ENCODE measurements at regions not wholly inside any gene's neighbourhood (a gene's known extent, or its start where the extent isn't known, plus 50 kb on each side); places are given as distances from the start of the nearest gene placed in this dataset.

GRCh38 chr12:47481041-47481440 is 224.8 kb downstream of the RPAP3 start:
- no peak overlapping the region for H2AFZ ChIP-seq (ENCODE audit: low read length)
- no peaks in the 10 kb centered on the region for H3K79me2 ChIP-seq (ENCODE audit: insufficient read depth, low read length)
- DNase-seq (ENCODE audit: low spot score) (no peak), FAIRE-seq (no peak), ATAC-seq (no peak)
- POLR2A ChIA-PET: no interaction called here
- in situ Hi-C loops (cut with HindIII; ENCODE audit: extremely low pct_ligation_motif_present, low pct_unique_long_range_greater_than_20kb) (no loop called here), intact Hi-C loops (cut with micrococcal nuclease; ENCODE audit: unreplicated experiment) (no loop called here)
- CTCF ChIA-PET (ENCODE audit: low intra/inter-chr PET ratio, low total read pairs): no interaction called here
- no peaks in the 10 kb centered on the region for H3K36me3 ChIP-seq (replicated peaks in 1 of 2; ENCODE audit: control insufficient read depth in 1 of 2, insufficient read depth in 2 of 2, low read length in 2 of 2)
- 21% methylated on average over 2 of the region's 2 CpGs for WGBS (ENCODE audit: low lambda C conversion rate)
- no TSS peak for BruUV-seq (replicated peaks)
- no peak overlapping the region for H3K27ac ChIP-seq (ENCODE audit: extremely low read length, insufficient read depth, low read length)
- no peak overlapping the region for H3K4me3 ChIP-seq (replicated peaks in 1 of 3; ENCODE audit: insufficient read depth in 1 of 3, low read depth in 2 of 3, low read length in 3 of 3)
- H3K4me2 ChIP-seq (ENCODE audit: low read depth, low read length): no peak overlapping the region
- H3K4me1 ChIP-seq (ENCODE audit: insufficient read depth, low read length): no peaks in the 10 kb centered on the region
- H3K9ac ChIP-seq (ENCODE audit: insufficient read depth, low read depth, low read length): no peak overlapping the region
- H3K9me3 ChIP-seq (ENCODE audit: low read length): peaks cover 13% of the 10 kb centered on the region
- no peaks in the 10 kb centered on the region for H3K27me3 ChIP-seq (ENCODE audit: control insufficient read depth in 1 of 2, insufficient read depth in 2 of 2, low read length in 2 of 2)
- H4K20me1 ChIP-seq (ENCODE audit: insufficient read depth, low read length): no peaks in the 10 kb centered on the region
- no peak for TF ChIP-seq KLF15 (CRISPR knock-in tag; IDR thresholded peaks at IDR 0.05; ENCODE audit: borderline replicate concordance)
- no peak for TF ChIP-seq ZNF616 (CRISPR knock-in tag; IDR thresholded peaks at IDR 0.05; ENCODE audit: low read depth)
- no peak for TF ChIP-seq ISX (CRISPR knock-in tag; conservative IDR thresholded peaks at IDR 0.05)
- TF ChIP-seq, protein P1, sequence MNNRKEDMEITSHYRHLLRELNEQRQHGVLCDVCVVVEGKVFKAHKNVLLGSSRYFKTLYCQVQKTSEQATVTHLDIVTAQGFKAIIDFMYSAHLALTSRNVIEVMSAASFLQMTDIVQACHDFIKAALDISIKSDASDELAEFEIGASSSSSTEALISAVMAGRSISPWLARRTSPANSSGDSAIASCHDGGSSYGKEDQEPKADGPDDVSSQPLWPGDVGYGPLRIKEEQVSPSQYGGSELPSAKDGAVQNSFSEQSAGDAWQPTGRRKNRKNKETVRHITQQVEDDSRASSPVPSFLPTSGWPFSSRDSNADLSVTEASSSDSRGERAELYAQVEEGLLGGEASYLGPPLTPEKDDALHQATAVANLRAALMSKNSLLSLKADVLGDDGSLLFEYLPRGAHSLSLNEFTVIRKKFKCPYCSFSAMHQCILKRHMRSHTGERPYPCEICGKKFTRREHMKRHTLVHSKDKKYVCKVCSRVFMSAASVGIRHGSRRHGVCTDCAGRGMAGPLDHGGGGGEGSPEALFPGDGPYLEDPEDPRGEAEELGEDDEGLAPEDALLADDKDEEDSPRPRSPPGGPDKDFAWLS (CRISPR knock-in tag; IDR thresholded peaks at IDR 0.05; ENCODE audit: borderline replicate concordance): no peak
- no peak for TF ChIP-seq ZNF619 (CRISPR knock-in tag; IDR thresholded peaks at IDR 0.05)
- no peak for TF ChIP-seq XRCC5 (optimal IDR thresholded peaks at IDR 0.05; ENCODE audit: low read length)
- no peak for TF ChIP-seq NFIC (IDR thresholded peaks at IDR 0.05; ENCODE audit: low read length)
- TF ChIP-seq PPARG (CRISPR knock-in tag; conservative IDR thresholded peaks at IDR 0.05): no peak
- TF ChIP-seq KDM4B (CRISPR knock-in tag; IDR thresholded peaks at IDR 0.05): no peak
- TF ChIP-seq, protein P2, sequence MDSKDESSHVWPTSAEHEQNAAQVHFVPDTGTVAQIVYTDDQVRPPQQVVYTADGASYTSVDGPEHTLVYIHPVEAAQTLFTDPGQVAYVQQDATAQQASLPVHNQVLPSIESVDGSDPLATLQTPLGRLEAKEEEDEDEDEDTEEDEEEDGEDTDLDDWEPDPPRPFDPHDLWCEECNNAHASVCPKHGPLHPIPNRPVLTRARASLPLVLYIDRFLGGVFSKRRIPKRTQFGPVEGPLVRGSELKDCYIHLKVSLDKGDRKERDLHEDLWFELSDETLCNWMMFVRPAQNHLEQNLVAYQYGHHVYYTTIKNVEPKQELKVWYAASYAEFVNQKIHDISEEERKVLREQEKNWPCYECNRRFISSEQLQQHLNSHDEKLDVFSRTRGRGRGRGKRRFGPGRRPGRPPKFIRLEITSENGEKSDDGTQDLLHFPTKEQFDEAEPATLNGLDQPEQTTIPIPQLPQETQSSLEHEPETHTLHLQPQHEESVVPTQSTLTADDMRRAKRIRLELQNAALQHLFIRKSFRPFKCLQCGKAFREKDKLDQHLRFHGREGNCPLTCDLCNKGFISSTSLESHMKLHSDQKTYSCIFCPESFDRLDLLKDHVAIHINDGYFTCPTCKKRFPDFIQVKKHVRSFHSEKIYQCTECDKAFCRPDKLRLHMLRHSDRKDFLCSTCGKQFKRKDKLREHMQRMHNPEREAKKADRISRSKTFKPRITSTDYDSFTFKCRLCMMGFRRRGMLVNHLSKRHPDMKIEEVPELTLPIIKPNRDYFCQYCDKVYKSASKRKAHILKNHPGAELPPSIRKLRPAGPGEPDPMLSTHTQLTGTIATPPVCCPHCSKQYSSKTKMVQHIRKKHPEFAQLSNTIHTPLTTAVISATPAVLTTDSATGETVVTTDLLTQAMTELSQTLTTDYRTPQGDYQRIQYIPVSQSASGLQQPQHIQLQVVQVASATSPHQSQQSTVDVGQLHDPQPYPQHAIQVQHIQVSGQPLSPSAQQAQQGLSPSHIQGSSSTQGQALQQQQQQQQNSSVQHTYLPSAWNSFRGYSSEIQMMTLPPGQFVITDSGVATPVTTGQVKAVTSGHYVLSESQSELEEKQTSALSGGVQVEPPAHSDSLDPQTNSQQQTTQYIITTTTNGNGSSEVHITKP (CRISPR knock-in tag; IDR thresholded peaks at IDR 0.05; ENCODE audit: low read depth): no peak
- no peak for TF ChIP-seq MIXL1 (CRISPR knock-in tag; IDR thresholded peaks at IDR 0.05)
- TF ChIP-seq, protein P3, sequence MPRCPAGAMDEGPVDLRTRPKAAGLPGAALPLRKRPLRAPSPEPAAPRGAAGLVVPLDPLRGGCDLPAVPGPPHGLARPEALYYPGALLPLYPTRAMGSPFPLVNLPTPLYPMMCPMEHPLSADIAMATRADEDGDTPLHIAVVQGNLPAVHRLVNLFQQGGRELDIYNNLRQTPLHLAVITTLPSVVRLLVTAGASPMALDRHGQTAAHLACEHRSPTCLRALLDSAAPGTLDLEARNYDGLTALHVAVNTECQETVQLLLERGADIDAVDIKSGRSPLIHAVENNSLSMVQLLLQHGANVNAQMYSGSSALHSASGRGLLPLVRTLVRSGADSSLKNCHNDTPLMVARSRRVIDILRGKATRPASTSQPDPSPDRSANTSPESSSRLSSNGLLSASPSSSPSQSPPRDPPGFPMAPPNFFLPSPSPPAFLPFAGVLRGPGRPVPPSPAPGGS (CRISPR knock-in tag; IDR thresholded peaks at IDR 0.05): no peak
- TF ChIP-seq ZNF501 (CRISPR knock-in tag; IDR thresholded peaks at IDR 0.05): no peak
- TF ChIP-seq, protein P4, sequence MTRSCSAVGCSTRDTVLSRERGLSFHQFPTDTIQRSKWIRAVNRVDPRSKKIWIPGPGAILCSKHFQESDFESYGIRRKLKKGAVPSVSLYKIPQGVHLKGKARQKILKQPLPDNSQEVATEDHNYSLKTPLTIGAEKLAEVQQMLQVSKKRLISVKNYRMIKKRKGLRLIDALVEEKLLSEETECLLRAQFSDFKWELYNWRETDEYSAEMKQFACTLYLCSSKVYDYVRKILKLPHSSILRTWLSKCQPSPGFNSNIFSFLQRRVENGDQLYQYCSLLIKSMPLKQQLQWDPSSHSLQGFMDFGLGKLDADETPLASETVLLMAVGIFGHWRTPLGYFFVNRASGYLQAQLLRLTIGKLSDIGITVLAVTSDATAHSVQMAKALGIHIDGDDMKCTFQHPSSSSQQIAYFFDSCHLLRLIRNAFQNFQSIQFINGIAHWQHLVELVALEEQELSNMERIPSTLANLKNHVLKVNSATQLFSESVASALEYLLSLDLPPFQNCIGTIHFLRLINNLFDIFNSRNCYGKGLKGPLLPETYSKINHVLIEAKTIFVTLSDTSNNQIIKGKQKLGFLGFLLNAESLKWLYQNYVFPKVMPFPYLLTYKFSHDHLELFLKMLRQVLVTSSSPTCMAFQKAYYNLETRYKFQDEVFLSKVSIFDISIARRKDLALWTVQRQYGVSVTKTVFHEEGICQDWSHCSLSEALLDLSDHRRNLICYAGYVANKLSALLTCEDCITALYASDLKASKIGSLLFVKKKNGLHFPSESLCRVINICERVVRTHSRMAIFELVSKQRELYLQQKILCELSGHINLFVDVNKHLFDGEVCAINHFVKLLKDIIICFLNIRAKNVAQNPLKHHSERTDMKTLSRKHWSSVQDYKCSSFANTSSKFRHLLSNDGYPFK (CRISPR knock-in tag; IDR thresholded peaks at IDR 0.05; ENCODE audit: borderline replicate concordance): no peak
- no peak for TF ChIP-seq ZNF781 (CRISPR knock-in tag; IDR thresholded peaks at IDR 0.05; ENCODE audit: borderline replicate concordance, not compliant biosample characterization)
- no peak for TF ChIP-seq ZNF558 (CRISPR knock-in tag; IDR thresholded peaks at IDR 0.05; ENCODE audit: borderline replicate concordance)

Measured in HepG2 (cell line).